ENCODE measurements at regions not wholly inside any gene's neighbourhood (a gene's known extent, or its start where the extent isn't known, plus 50 kb on each side); places are given as distances from the start of the nearest gene placed in this dataset.
A peak's percentile ranks its signal among the peaks of the same experiment; 100 is the strongest.

GRCh38 chr1:115893545-115893944 is 52.6 kb upstream of the NHLH2 start:
- Mint-ChIP-seq H3K4me1 (no peaks in the 10 kb centered on the region), H3K27ac (no peak overlapping the region), H3K36me3 (ENCODE audit: low read depth) (no peaks in the 10 kb centered on the region), H3K4me3 (no peak overlapping the region), H3K27me3 (ENCODE audit: low read depth) (no peaks in the 10 kb centered on the region), H3K9me3 (no peaks in the 10 kb centered on the region)
- no peak for TF ChIP-seq CTCF (IDR thresholded peaks at IDR 0.05; ENCODE audit: unreplicated experiment in 3 of 3)

- TF ChIP-seq CTCF (IDR thresholded peaks at IDR 0.05; ENCODE audit: unreplicated experiment in 3 of 3): no peak
- Mint-ChIP-seq H3K9me3 (no peaks in the 10 kb centered on the region), H3K36me3 (ENCODE audit: low read depth) (no peaks in the 10 kb centered on the region), H3K27me3 (ENCODE audit: low read depth) (no peaks in the 10 kb centered on the region), H3K27ac (no peak overlapping the region), H3K4me1 (no peaks in the 10 kb centered on the region), H3K4me3 (no peak overlapping the region)
These were observed 57.1 kb upstream of the NHLH2 start for GRCh38 chr1:115898020-115898419.

GRCh38 chr1:115900856-115901255 is 59.9 kb upstream of the NHLH2 start:
- no peak overlapping the region for H3K4me3 Mint-ChIP-seq
- no peak overlapping the region for H3K27ac Mint-ChIP-seq
- no peaks in the 10 kb centered on the region for H3K4me1 Mint-ChIP-seq
- no peaks in the 10 kb centered on the region for H3K36me3 Mint-ChIP-seq (ENCODE audit: low read depth)
- no peaks in the 10 kb centered on the region for H3K9me3 Mint-ChIP-seq
- H3K27me3 Mint-ChIP-seq (ENCODE audit: low read depth): no peaks in the 10 kb centered on the region
- TF ChIP-seq CTCF (IDR thresholded peaks at IDR 0.05; ENCODE audit: unreplicated experiment in 3 of 3): no peak

GRCh38 chr1:115906627-115907026 is 65.7 kb upstream of the NHLH2 start:
- H3K9me3 Mint-ChIP-seq: no peaks in the 10 kb centered on the region
- H3K36me3 Mint-ChIP-seq (ENCODE audit: low read depth): no peaks in the 10 kb centered on the region
- no peaks in the 10 kb centered on the region for H3K4me1 Mint-ChIP-seq
- H3K27me3 Mint-ChIP-seq (ENCODE audit: low read depth): no peaks in the 10 kb centered on the region
- no peak for TF ChIP-seq CTCF (IDR thresholded peaks at IDR 0.05; ENCODE audit: unreplicated experiment in 3 of 3)
- no peak overlapping the region for H3K27ac Mint-ChIP-seq
- no peak overlapping the region for H3K4me3 Mint-ChIP-seq

GRCh38 chr1:115907092-115907491 is 66.2 kb upstream of the NHLH2 start:
- no peak overlapping the region for H3K4me3 Mint-ChIP-seq
- H3K9me3 Mint-ChIP-seq: no peaks in the 10 kb centered on the region
- no peaks in the 10 kb centered on the region for H3K4me1 Mint-ChIP-seq
- TF ChIP-seq CTCF (IDR thresholded peaks at IDR 0.05; ENCODE audit: unreplicated experiment in 3 of 3): no peak
- H3K27ac Mint-ChIP-seq: no peak overlapping the region
- no peaks in the 10 kb centered on the region for H3K36me3 Mint-ChIP-seq (ENCODE audit: low read depth)
- no peaks in the 10 kb centered on the region for H3K27me3 Mint-ChIP-seq (ENCODE audit: low read depth)

GRCh38 chr1:115908565-115909274 is 67.6 kb upstream of the SLC22A15 start:
- TF ChIP-seq CTCF (IDR thresholded peaks at IDR 0.05; ENCODE audit: unreplicated experiment in 3 of 3): no peak
- Mint-ChIP-seq H3K4me3 (no peak overlapping the region), H3K36me3 (ENCODE audit: low read depth) (no peaks in the 10 kb centered on the region), H3K27me3 (ENCODE audit: low read depth) (no peaks in the 10 kb centered on the region), H3K27ac (peak overlapping the region in 1 of 3 experiments; percentile 12), H3K9me3 (no peaks in the 10 kb centered on the region), H3K4me1 (no peaks in the 10 kb centered on the region)

Data from nephron (organoid).